Central memory CD4-positive, alpha-beta T cell (primary cell): ENCODE measurements at regions not wholly inside any gene's neighbourhood (a gene's known extent, or its start where the extent isn't known, plus 50 kb on each side); places are given as distances from the start of the nearest gene placed in this dataset.

Experiments used
- DNase-seq: peaks from one replicate; pipeline ENCODE4 v3.0.0; 2022

DNA sequence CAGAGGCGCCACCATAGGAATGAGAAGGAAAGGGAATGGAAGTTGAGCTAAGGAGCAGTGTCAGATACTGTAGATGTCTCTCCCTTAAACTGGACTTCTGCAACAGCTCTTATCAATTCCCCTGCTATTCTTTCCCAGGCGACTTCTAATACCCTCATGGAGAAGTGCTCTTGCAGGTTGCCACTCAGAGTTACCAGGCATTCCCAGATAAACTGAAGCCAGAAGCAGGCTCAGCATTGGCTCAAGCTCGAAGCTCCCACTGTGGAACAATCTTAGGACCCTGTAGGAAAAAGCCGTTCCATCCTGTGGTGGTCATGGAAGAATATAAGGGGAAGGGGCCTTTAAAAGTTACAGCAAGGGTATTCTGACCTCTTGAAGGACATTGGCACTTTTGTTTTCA lies 208.7 kb upstream of the PLET1 start:
- no peak for DNase-seq

DNA sequence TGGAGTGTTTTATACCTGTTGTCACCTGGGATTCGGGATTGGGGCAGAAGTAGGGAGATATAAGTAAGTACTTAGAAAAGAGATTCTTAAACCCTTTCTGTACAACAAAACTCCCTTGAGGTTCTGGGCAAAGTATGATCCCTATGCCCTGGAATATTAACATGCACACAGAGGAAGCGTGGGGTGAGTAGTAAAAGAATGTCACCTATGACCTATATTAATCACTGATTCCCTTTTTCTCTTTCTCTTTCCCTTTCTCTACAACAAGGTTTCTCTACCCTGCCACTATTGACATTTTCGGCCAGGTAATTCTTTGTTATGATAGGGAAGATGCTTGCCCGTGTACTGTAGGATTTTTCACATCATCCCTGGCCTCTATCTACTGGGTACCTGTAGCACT lies 209.7 kb upstream of the PLET1 start:
- no peak for DNase-seq

DNA sequence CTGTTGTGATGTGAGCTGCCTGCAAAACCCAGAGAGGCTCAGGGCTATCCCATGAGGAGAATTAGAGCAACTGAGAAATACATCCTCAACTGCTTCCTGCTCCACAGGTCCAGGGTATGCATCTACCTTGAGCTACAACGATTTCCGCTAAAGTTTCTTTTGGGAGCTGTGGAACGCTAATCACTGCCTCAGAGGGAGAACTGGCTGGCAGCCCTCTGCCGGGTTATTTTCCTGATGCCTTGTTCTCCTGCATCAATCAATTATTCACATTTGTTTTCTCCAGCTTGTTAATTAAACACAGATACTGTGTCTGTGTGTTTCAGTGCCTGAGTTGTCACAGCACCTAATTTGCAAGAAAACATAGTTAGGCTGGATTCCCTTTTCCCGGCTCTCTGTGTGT lies 211.1 kb upstream of the PLET1 start:
- no peak for DNase-seq

DNA sequence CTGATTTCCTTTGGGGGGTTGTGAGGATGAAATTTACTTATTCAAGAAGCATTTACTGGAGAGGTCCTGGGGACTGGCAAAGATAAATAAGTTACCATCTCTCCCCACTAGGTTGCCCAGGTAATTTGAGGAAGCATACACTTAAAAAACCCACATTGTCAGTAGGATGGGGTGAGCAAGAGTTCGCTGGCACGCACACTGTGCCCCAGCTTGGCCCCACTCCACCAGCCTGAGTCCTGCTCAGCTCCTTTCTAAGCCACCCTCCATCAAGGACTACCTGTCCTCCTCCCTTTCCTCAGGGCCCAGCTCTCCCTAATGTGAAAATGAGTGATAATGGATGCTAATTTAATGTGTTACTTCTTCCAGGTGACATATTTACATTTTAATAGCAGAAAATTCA lies 216.5 kb upstream of the PLET1 start:
- no peak for DNase-seq

DNA sequence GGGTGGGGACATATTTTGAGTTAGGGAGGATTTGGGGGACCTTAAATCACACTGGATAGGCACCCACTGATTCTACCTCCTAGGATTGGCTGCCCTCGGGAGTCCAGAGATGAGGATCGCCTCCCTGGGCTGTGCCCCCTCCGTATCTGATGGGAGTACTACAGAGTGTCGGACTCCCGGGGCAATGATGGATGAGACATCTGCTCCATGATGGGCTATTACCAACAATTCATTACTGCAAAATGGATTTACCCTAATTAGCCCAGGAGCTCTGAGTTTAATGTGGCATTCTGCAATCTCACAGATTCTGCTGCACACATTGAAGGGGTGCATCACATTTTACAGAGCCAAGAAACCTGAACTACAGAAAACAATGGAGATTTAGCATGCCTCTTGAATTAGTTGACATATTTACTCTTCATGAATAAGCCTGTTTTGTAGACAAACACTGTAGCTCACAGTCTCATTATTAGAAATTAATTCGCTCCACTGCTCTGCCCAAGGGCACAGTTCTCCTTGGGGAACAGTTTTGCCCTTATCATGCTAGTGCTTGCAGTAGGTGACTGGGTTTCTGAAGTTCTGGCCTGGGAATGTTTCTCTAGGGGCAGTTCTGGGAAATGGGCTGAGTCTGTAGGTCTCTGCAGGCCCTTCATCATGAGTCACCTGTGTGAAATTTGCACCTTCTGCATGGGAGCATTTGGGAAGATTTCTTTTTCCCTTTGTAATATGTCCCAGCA lies 217.1 kb upstream of the PLET1 start:
- no peak for DNase-seq

DNA sequence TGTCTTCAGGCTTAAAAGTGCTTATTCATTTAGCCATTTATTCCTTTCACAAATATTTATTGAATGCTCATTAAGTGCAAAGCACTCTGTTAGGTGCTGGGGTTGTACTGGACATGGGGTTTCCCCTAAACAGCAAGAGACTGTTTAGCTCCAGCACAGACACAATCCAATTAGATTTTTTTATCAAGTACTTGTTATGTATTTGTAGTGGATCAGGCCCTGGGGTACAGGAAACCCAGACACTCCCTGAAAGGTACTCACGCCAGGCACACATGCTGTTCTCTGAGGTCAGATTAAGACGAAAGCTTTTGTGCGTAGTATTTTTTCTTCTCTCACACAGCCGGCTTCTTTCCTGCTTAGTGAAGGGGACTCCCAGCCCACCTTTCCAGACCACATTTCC lies 218.1 kb upstream of the PLET1 start:
- DNase-seq = no peak

DNA sequence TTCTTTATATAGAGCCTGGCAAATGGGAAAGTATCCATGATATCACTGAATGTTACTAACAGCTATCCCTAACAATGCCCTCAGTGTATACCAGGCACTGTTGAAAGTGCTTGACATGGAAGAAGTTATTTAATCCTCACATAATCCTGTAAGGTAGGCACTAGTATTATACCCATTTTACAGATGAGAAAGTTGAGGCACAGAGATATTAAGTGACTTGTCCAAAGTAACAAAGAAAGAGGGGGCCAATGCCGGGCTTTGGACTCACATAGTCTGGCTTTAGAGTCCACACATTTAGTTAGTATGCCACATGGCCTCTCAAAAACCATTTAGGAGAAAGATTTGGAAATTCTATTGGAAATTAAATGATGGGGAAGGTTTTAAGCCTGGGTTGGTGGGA lies 220.8 kb upstream of the PLET1 start:
- DNase-seq = no peak

DNA sequence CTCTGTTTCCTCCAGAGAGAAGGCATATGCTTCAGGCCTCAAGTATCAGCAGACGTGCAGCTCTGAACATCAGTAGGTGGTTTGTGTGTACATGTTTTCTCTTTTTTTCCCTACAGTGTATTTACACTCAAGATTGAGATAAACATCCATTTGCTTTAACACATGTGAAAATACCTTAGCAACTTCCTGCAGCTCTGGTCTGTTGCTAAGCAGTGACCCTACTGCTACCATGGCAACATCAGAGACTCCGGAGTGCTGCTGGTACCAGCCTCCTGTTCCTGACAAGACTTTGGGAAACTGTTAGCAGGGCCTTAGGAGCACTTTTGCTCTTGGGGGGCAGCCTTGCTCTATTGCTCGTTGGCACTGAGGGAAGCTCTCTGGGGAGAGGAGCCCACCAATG lies 221.2 kb upstream of the PLET1 start:
- DNase-seq = no peak

DNA sequence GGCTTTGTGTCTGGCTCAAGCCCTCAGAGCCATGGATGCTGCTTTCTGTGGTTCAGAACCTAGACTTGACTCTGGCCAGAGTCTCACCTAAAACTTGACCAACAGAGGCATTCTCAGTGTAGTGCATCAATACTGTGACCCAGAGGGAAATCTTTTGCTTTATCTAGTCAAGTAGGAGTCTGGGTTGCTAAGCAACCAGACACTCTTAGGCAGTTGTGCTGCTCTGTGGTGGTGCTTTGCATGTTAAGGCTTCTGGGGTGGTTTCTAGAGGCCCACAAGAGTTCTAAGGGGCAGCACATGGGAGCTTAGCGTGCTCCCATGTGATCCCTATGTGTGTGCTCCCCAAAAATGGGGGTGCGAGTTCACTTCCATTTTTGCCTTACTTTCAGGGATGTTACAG lies 224.6 kb upstream of the PLET1 start:
- DNase-seq = no peak

DNA sequence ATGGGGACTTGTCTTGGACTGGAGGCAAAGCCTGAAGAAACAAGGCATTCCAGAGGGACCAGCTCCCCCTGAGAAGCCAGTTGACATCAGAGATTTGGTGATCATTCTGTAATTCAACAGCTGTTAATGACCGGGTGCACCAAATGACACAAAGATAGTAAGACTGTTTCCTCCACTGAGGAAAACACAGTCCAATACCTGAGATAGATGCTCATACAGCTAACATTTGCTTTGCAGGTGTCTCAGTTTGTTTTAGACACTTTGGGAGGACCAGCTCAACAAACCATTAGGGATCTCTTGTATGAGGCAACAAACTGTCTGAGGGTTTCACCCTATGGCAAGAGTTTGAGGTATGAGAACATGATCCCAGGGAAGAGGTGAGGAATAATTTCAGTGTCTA lies 237.2 kb upstream of the PLET1 start:
- DNase-seq = no peak

DNA sequence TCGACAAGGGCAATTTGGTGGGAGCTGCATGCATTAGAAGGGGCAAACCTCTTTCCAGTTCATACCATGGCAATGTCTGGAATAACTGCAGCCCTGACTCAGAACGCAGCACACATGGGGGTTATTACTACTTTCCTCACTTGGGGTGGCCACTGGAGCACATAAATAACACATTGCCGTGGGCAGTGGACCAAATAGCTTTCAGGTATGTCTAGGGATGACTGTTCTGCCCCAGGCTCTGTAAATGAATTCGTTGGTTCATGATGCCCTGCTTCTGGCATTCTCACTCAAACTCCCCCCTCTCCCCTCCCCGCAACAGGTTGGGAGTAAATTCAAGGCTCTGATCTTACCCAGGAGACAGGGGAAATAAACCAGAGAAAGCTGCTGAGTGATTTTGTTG lies 238.0 kb upstream of the PLET1 start:
- no peak for DNase-seq

DNA sequence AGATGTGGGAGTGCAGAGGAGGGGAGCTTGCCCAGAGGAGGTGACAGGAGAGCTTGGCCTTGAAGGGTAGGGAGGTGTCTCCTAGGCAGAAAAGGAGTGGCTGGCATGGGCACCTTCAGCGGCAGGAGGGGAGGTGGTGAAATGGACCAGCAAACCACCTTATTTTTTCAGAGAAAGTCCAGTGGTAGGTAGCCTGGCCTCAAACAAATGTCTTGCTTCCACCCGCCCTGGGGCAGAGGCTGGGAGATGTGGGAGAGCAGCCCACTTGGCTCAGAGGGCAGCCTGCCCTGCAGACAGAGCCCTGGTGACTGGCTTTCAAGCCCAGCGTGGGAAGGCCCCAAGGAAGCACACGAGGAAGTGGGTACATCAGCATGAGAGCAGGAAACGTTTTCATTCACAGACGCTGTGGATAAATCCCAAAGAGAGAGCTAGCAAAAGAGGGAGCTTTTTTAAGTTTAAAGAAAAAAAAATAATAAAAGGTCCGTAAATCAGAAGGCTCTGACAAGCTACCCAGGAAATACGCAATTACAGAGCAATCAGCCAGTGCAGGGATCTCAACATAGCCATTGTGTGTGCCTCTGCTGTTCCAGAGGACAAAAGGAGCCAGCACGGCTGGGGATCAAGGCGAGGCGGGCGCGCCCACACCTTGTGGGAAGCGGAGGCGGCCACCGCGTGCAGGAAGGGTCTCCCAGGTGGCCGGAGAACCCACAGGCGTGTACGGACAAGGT lies 238.7 kb upstream of the PLET1 start:
- no peak for DNase-seq

DNA sequence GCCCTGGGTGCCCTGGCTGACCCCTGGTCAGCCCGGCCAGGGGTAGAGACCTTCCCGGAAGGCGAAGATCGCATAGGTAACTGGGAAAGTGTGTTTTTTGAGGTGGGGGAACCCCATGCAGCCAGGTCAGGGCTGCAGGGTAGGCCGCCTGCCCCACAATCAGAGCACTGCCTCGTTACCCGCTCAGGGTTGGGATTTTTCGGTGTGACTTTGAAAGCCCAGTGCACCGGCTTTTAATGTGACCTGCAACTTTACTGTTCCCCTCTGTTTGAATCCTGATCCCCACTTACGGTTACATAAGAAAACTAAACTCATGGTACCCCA lies 239.2 kb upstream of the PLET1 start:
- no peak for DNase-seq

DNA sequence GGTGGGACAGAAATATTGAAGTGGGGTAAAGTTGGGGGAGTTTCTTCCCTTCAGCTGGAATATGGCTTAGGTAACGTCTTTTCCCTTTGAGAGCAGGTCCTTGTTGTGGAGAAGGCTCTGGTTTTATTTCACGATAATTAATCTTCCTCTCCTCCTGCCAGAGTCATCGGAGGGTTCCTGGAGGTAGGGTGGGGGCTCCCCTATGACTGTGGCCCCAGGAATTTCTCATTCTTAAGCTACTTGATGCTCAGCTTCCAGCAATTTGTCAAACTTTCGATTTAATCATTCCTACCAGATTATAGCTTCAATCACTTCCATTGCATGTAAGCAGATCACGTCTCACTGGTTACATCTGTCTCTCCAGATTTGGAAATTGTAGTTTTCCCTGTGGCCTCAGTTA lies 242.8 kb upstream of the PLET1 start:
- no peak for DNase-seq

DNA sequence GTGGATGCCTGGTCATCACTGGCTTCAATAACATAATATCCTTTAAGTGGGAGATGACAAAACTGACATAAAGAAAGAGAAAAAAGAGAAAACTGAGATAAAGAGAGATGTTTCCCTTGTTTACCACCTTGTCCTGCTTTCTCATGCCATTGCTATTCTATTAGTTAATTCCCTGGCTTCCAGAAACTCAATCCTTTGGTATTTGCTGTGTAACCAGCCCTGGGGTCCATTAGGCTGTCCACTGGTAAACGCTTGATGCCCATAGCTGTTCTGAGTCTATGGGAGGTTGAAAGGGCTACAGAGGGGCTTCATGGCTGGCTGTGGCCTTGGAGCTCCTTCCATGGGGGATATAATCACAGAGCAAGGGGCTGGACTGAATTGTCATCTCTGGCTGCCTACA lies 243.4 kb upstream of the PLET1 start:
- DNase-seq = no peak

DNA sequence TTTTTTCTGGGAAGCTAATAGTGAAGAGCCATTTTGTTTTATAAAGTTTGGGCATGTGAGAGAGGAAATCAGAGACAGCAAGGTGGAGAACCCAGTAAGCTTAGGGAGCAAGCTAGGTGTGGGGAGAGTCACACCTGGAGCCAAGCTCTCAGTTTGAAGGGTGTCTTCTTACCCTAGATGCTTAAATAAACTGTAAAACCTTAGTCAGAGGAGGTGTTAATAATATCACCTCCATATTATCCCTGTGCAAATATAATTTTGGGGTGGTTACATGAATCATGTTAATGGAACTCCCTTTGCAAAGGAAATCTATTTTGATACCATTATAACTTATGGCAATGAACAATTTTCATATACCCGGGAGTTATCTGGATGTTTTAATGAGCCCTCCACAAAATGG lies 246.2 kb upstream of the PLET1 start:
- DNase-seq = no peak

DNA sequence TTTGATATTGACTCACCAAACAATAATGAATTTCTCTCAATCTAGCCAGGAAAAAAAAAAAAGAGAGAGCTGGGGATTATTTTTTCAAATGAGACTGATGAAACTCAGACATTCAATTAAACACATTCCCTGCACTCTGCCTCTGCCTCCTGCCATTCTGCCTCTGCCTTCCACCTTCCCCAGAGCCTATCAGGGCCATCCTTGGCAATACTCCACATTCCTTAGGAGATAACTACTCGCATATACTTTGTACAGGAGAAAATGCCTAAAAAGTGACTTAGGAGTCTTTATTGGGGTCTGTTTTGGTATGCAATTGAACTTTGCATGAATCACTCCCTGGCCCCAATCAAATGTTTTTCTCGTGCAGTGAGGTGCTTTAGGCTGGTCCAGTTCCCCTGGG lies 246.6 kb upstream of the PLET1 start:
- DNase-seq = no peak

DNA sequence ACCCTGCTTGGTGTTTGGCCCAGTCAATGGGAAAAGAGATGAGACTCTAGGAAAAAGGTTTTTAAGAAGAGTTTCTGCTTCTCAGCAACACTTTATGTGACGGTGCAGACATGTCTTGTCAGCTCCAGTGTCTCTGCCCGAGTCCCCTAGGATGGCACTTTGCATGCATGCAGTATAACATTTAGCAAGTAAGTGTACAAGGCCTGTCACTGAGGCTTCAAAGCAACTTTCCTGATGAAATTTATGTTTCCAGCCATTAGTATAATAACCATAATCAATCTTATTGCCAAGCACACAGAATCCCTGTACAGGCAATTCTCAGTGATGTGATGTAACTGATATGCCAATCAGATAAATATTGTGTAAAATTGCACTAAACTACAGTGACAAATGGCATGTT lies 248.1 kb upstream of the PLET1 start:
- DNase-seq = no peak

DNA sequence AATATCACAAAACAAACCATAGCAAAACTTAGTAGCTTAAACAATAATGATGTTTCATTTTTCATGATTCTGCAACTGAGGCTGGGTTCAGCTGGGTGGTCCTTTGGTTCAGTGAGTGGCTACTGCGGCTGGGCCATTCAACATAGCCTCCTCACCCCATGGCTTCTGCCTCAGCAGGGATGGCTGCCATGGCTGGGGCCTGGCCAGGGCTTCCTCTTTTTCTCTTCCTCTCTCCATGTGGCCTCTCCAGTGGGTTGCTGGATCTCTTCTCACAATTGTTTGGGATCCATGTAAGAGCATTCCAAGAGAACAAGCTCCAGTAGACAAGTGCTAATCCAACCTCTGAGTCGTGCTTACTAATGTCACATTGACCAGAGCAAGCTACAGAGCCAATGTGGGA lies 248.6 kb upstream of the PLET1 start:
- no peak for DNase-seq

DNA sequence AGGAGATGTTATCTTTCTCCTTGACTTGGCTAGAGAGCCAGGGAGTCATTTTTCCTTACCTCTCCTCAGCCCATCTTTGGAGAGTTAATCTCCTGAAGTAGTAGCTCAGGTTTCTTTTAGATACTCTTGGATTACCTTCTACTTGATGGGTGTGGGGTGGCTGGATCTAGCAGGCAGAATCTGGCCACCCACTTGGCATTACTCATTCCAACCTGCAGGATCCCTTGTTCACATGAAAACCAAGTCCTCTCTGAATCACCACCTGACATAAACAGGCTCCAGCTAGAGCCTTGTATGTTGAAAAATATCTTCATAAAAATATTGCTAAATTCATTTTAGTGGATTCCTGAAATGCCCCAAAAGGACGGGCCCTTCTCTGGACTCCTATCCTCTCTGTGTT lies 250.6 kb upstream of the PLET1 start:
- no peak for DNase-seq

DNA sequence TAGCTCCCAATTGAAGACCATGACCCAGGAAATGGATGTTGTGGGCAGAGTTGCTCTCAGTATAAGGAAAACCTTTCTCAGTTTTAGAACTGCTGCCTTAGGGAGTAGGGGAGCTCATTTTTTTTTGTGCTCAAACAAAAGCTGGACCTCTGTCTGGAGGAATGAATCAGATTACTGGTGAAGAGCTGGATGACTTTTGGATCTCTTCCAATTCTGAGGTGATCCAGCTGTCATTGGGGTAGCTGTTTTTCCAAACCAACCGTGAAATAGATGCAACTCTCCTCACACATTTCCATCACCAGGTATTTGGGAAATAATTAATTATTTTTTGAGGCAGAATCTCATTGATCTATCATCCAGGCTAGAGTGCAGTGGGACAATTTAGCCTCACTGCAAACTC lies 251.3 kb upstream of the PLET1 start:
- DNase-seq = no peak

DNA sequence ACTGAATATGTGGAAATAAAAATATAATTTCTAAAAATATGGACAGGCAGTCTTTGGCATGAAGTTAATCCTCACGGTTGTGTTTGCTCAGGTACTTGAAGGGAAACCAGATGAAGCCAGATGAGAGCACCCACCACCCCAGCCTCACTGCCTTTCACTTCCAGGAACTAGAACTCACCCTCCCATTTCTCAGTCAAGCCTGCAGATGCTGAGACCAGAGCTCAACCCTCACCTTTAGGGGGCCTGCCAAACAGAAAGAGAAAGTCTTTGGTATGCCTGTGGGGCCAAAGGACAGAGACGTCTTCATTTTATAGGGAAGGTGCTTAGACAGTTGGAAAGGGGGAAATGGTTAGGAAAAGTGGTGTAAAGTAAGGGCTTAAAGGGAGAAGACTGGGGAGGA lies 252.8 kb upstream of the PLET1 start:
- DNase-seq = no peak

DNA sequence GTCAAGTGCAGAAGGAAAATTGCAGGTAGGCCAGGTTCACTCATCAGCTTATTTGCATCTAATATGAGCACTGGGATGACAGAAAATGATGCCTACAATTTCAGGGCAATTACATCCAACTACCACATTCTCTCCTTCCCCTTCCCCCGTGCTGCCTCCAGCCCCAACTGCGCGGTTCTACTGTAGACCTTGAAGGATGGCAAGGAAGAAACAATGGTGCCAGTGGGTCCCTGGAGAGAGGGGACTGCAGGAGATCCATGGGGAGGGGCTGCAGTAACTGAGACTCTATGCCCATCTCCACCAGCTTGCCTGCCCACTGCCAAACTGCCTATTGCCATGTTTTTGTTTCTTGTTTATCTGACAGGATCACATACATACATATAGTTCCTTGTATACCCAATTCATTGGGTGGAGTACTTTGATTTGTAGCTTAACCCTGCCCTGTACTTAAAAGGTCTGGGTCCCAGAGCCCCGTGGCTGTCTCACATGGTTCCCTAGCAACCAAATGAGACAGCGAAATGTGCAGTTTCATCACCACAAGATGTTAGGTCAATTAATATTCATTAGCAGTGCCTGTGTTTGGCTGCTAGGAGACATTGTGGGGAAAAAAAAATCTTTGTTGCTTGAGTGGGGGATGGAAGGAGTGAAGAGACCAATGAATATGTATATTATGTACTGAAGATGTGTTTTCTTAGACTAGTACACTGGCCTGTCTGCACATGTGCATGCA lies 253.5 kb upstream of the PLET1 start:
- no peak for DNase-seq

DNA sequence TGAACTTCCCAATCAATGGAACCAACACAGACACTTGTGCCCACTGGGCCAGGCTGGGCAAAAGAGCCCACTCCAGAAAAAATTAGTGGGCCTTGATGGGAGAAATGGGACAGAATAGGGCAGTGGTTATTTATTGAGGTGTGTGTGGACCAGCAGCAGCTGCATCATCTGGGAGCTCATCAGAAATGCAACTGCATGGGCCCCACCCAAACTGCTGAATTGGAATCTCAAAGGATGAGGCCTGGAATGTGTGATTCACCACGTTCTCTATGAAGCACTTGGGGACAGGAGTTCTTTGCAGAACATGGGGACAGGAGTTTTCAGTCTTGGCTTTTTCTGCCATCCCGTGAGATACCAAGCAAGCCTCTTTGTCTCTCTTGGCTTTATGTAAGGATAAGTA lies 255.6 kb upstream of the PLET1 start:
- no peak for DNase-seq
